Activated T-cell treated with anti-CD3 and anti-CD28 coated beads for 4 hours (primary cell): ENCODE measurements at regions not wholly inside any gene's neighbourhood (a gene's known extent, or its start where the extent isn't known, plus 50 kb on each side); places are given as distances from the start of the nearest gene placed in this dataset.

ENCODE experiments used
- DNase-seq: peaks from one replicate; pipeline ENCODE4 v3.0.0-alpha.2; 2020

- DNase-seq, result no peak
Measured at GRCh38 chr10:31754803-31755624, 173.6 kb downstream of the ARHGAP12 start.

DNA sequence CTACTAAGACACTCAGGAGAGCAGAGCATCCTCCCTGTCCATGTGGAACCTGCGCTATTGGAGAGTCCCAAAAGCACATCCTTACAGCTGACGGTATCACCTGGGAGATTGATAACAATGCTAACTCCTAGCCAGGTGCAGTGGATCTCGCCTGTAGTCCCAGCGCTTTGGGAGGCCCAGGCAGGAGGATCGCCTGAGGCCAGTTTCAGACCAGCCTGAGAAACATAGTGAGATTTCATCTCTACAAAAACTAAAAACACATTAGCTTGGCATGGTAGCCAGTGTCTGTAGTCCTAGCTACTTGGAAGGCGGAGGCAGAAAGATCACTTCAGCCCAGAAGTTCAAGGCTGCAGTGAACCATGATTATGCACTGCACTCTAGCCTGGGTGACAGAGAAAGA is 174.9 kb downstream of the ARHGAP12 start:
- DNase-seq, result no peak

DNA sequence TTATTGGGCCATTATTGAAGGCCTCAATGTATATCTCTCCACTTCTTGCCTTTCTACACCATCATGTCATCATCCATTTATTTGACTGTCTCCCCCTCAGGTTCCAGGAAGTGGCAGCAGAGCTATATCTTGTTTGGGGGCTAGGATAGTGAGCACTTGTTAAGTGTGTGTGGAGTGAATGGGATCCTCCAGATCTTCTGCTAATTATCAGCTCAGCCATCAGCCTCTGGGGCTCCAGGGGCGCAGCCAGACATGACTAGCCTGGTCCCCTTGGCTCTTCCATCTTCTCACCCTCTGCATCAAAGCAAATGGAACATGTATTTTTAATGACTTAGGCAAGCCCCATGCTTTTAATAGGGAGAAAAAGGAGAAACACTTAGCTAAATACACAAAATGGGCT is 176.5 kb downstream of the ARHGAP12 start:
- no peak for DNase-seq

- DNase-seq, result no peak
Measured at GRCh38 chr10:31751738-31752080, 176.9 kb downstream of the ARHGAP12 start.

- DNase-seq, result no peak
Measured at GRCh38 chr10:31751051-31751737, 177.4 kb downstream of the ARHGAP12 start.

- DNase-seq, result no peak
Measured at GRCh38 chr10:31749981-31750840, 178.4 kb downstream of the ARHGAP12 start.

- no peak for DNase-seq
Measured at GRCh38 chr10:31749301-31749700, 179.3 kb downstream of the ARHGAP12 start.

- peak; percentile 17 for DNase-seq
Measured at GRCh38 chr10:31745612-31746376, 182.8 kb downstream of the ARHGAP12 start.

DNA sequence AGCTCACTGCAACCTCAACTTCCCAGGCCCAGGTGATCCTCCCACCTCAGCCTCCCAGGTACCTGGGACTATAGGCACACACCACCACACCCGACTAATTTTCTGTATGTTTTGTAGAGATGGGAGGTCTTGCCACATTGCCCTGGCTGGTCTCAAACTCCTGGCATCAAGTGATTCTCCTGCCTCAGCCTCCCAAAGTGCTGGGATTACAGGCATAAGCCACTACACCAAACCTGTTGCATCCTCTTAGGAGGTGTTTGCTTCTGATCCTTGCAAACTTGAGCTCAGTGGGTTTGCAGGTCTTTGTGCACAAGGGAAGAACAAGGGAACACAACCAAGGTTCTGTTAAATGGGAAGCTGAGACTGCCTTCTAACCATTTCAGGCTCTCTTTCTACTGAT is 184.6 kb downstream of the ARHGAP12 start:
- no peak for DNase-seq

- no peak for DNase-seq
Measured at GRCh38 chr10:31742255-31742654, 186.4 kb downstream of the ARHGAP12 start.

GRCh38 chr10:31741473-31741872 is 187.2 kb downstream of the ARHGAP12 start:
- DNase-seq, result no peak

DNA sequence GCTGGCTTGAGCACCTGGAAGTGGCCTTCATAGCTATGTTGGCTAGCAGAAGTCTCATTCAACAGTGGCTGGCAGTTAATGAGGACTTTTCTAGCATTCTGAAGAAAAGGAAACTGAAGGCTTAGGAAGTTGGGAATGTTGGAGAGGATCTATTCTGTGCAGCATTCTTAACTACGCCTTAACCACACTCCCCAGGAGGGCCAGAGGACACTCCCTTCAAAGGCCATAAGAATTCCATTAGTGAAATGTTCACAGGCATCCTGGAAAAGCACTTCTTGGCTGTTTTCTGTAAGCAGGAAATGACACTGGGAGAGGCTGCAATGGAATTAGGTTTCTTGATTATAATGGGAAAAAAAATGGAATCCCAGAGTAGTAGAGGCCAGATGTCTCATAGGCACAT is 188.9 kb downstream of the ARHGAP12 start:
- no peak for DNase-seq

DNA sequence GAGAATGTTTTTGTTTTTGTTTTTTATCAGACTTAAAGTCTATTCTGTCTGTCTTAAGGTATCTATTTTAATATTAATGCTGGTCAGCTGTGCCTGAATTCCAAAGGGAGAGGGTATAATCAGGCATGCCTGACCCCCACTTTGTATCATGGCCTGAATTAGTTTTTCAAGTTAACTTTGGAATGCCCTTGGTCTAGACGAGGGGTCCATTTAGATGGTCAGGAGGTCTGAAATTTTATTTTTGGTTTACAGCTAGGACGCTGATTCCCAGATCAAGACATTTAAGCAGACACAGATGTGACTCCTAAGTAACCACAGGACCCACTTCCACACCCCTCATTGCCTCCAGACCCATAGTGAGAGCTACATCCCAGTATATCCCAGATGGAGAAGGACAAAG is 189.5 kb downstream of the ARHGAP12 start:
- no peak for DNase-seq

- DNase-seq, result no peak
Measured at GRCh38 chr10:31731711-31732110, 196.9 kb downstream of the ARHGAP12 start.

- DNase-seq, result no peak
Measured at GRCh38 chr10:31730776-31731175, 197.9 kb downstream of the ARHGAP12 start.

- DNase-seq, result no peak
Measured at GRCh38 chr10:31728698-31729224, 199.9 kb downstream of the ARHGAP12 start.

- no peak for DNase-seq
Measured at GRCh38 chr10:31725436-31725835, 203.2 kb downstream of the ARHGAP12 start.

DNA sequence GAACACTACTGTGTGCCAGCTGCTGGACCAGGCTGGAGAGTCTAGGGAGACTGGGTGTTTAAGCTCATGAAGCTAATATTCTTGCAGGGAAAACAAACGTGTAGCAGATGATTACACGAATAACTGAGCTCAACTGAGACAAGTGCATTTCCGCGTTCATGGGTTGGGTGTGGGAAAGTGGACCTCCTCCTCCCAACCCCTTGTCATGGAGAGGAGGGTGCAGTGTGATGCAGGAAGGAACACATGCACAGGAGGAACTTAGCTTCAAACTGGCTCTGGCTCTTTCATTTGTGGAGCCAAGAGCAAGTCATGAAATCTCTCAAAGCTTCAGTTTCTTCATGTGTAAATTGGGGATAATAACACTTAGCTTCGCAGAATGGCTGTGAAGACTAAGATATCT is 204.3 kb downstream of the ARHGAP12 start:
- DNase-seq, result no peak

DNA sequence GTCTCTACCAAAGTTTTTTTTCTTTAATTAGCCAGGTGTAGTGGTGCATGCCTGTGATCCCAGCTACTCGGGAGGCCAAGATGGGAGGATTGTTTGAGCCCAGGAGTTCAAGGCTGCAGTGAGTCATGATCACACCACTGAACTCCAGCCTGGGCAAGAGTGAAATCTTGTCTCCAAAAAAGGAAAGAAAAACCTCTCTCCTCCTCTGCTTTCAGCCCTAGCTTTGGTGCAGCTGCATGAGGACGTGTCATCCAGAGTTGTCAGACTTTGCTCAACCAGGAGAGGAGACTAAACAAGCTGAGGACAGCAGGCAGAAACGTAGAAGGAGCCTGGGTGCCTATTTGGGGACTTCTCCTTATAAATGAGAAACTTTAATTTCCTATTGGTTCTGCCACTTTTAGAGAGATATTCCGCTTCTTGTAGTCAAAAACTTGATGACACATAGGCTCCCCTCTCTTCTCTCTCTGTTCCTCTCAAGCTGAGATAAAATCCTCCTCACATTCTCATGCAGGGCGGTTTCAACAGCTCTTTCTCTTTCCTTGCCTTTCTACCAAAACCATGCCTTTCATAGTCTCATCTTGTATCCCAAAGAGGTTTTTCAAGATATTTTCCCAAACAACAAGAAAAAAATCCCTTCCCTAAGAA is 205.4 kb downstream of the ARHGAP12 start:
- no peak for DNase-seq

DNA sequence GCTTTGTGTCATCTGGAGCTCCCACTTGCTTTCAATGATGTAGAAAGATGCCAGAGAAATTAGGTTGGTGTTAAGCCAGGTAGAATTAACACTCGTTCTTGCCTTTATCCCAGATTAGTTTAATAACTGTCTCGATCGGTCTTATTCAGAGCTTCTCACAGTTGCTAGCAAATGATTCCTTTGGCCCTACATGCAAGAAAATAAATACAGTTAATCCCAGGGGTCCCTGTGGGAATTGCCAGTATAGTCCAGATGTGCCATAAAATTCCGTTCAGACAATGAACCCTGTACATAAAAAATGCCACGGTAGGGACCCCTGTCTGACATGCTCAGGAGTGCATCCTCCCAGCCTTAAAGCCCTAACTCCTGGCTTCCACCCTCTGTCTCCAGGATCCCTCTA is 207.5 kb downstream of the ARHGAP12 start:
- DNase-seq, result no peak

- DNase-seq, result no peak
Measured at GRCh38 chr10:31720546-31720945, 208.1 kb downstream of the ARHGAP12 start.

DNA sequence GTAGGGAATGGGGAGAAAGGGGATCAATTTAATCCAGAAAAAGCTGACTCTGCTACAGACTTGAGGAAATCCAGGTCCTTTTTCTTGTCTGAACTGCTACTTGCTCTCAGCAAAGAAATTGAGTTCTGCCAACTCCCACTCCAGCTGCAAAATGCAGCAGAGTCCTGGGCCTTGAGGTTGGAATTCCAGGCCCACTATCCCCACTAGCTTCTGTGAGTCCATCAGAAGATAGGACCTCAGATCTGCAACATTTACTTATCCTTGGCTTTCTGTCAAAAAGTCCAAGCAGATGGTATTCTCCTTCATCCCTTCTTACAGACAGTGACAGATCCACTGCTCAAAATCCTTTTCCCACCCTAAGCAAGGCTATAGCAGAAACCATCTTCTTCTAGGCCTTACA is 219.2 kb downstream of the ARHGAP12 start:
- DNase-seq, result no peak
